Bronchial epithelial cell (primary cell): ENCODE measurements at regions not wholly inside any gene's neighbourhood (a gene's known extent, or its start where the extent isn't known, plus 50 kb on each side); places are given as distances from the start of the nearest gene placed in this dataset.

Experiments used
- DNase-seq: peaks from one replicate; pipeline ENCODE4 v3.0.0-alpha.2; 2010; ENCODE audit warnings: low read depth
- FAIRE-seq: peaks from 2 replicates; lab custom pipeline; 2011; peaks lifted over from hg19 to GRCh38; lab: Jason Lieb, UNC
- H3K27me3 ChIP-seq: 2 replicates; pipeline ENCODE4 v1.5.1; 2011; ENCODE audit warnings: low read length; ENCODE audit not compliant: control insufficient read depth, insufficient read depth
- H3K36me3 ChIP-seq: 2 replicates; pipeline ENCODE4 v1.5.1; 2011; ENCODE audit warnings: low read length; ENCODE audit not compliant: control insufficient read depth, insufficient read depth
- H3K4me3 ChIP-seq: 2 replicates; pipeline ENCODE4 v1.5.1; 2011; ENCODE audit warnings: mild to moderate bottlenecking, low read depth, low read length, control low read depth
- TF ChIP-seq, protein P1 (sequence below): IDR thresholded peaks from 2 replicates; pipeline ENCODE4 v1.5.1; 2011; ENCODE audit warnings: mild to moderate bottlenecking, moderate library complexity, low read length, control low read depth, inconsistent platforms; ENCODE audit not compliant: insufficient read depth, severe bottlenecking

GRCh38 chr10:78544423-78545090 is 510.9 kb downstream of the RPS24 start:
- Histone ChIP-seq H3K36me3 (no peaks in the 10 kb centered on the region), H3K4me3 (no peak overlapping the region), H3K27me3 (peaks cover 9% of the 10 kb centered on the region)
- DNase-seq (no peak), FAIRE-seq (peak; percentile 43)
- TF ChIP-seq, protein P1, sequence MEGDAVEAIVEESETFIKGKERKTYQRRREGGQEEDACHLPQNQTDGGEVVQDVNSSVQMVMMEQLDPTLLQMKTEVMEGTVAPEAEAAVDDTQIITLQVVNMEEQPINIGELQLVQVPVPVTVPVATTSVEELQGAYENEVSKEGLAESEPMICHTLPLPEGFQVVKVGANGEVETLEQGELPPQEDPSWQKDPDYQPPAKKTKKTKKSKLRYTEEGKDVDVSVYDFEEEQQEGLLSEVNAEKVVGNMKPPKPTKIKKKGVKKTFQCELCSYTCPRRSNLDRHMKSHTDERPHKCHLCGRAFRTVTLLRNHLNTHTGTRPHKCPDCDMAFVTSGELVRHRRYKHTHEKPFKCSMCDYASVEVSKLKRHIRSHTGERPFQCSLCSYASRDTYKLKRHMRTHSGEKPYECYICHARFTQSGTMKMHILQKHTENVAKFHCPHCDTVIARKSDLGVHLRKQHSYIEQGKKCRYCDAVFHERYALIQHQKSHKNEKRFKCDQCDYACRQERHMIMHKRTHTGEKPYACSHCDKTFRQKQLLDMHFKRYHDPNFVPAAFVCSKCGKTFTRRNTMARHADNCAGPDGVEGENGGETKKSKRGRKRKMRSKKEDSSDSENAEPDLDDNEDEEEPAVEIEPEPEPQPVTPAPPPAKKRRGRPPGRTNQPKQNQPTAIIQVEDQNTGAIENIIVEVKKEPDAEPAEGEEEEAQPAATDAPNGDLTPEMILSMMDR = no peak

GRCh38 chr10:78545756-78546155 is 512.1 kb downstream of the RPS24 start:
- no peak overlapping the region for H3K4me3 ChIP-seq
- FAIRE-seq (no peak), DNase-seq (no peak)
- TF ChIP-seq, protein P1 = no peak
- H3K36me3 ChIP-seq = no peaks in the 10 kb centered on the region
- peaks cover 10% of the 10 kb centered on the region for H3K27me3 ChIP-seq

DNA sequence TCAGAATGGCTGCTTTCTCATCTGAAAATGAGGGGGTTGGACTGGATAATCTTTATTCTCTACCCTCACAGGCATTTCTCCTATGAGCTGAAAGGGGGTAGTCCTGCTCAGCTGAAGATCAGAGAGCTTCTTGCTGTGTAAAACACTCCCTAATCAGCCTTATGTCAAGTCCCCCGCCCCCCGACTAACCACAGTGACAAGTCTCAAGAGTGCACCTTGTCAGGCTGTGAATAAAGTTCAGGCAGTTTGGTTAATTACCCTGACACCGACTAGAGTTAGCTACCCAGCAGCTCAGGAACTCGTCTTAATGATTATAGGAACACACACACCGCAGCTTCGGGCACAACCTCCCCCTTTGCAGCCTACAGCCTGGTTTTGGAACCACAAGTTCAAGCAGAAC is 513.7 kb downstream of the RPS24 start:
- peaks cover 11% of the 10 kb centered on the region for H3K27me3 ChIP-seq
- no peaks in the 10 kb centered on the region for H3K36me3 ChIP-seq
- FAIRE-seq (no peak), DNase-seq (no peak)
- H3K4me3 ChIP-seq = no peak overlapping the region
- TF ChIP-seq, protein P1 = no peak

GRCh38 chr10:78547905-78548304 is 514.2 kb downstream of the RPS24 start:
- DNase-seq (no peak), FAIRE-seq (no peak)
- H3K4me3 ChIP-seq = no peak overlapping the region
- TF ChIP-seq, protein P1 = no peak
- H3K27me3 ChIP-seq = peaks cover 10% of the 10 kb centered on the region
- no peaks in the 10 kb centered on the region for H3K36me3 ChIP-seq

GRCh38 chr10:78548369-78548768 is 514.7 kb downstream of the RPS24 start:
- Histone ChIP-seq H3K27me3 (peaks cover 7% of the 10 kb centered on the region), H3K4me3 (no peak overlapping the region), H3K36me3 (no peaks in the 10 kb centered on the region)
- TF ChIP-seq, protein P1 = no peak
- no peak for DNase-seq
- no peak for FAIRE-seq
